Keratinocyte (primary cell): ENCODE measurements at regions not wholly inside any gene's neighbourhood (a gene's known extent, or its start where the extent isn't known, plus 50 kb on each side); places are given as distances from the start of the nearest gene placed in this dataset.

Source experiments
- DNase-seq: peaks from one replicate; pipeline ENCODE4 v3.0.0-alpha.2; 2011; ENCODE audit warnings: low read depth, missing footprints, low spot score
- FAIRE-seq: peaks from 2 replicates; lab custom pipeline; 2011; peaks lifted over from hg19 to GRCh38; lab: Jason Lieb, UNC
- H2AFZ ChIP-seq: 2 replicates; pipeline ENCODE4 v1.6.0; 2012; ENCODE audit warnings: low read length, control low read depth, inconsistent platforms; ENCODE audit not compliant: control insufficient read depth
- H3K27ac ChIP-seq: 2 replicates; pipeline ENCODE4 v1.5.1; 2011; ENCODE audit warnings: low read length; ENCODE audit not compliant: control insufficient read depth, insufficient read depth
- H3K27me3 ChIP-seq: 3 replicates; pipeline ENCODE4 v1.6.0; 2011; ENCODE audit warnings: low read length; ENCODE audit not compliant: control insufficient read depth, insufficient read depth; ENCODE audit errors: extremely low read depth
- H3K36me3 ChIP-seq, 2 experiments: 2 replicates in 1 of 2; 3 replicates in 1 of 2; pipeline ENCODE4 v1.5.1; 2011; ENCODE audit warnings: low read length in 2 of 2, mild to moderate bottlenecking in 1 of 2; ENCODE audit not compliant: control insufficient read depth in 2 of 2, insufficient read depth in 2 of 2; ENCODE audit errors: extremely low read depth in 1 of 2
- H3K4me1 ChIP-seq: 3 replicates; pipeline ENCODE4 v1.5.1; 2011; ENCODE audit warnings: low read length; ENCODE audit not compliant: control insufficient read depth, insufficient read depth; ENCODE audit errors: extremely low read depth
- H3K4me2 ChIP-seq: 3 replicates; pipeline ENCODE4 v1.6.0; 2011; ENCODE audit warnings: low read depth, low read length; ENCODE audit not compliant: control insufficient read depth, insufficient read depth; ENCODE audit errors: extremely low read depth
- H3K4me3 ChIP-seq, 3 experiments: fragments of 200-600 bp in 1 of 3; sonication (generic) in 1 of 3; 2 replicates in 2 of 3; 3 replicates in 1 of 3; pipeline ENCODE4 v1.5.1; 2011 to 2016; ENCODE audit warnings: low read length in 3 of 3, mild to moderate bottlenecking in 3 of 3, control low read depth in 2 of 3, inconsistent platforms in 1 of 3, low read depth in 1 of 3, mixed read lengths in 1 of 3, mixed run types in 1 of 3, moderate library complexity in 1 of 3; ENCODE audit not compliant: control insufficient read depth in 2 of 3, insufficient read depth in 2 of 3; ENCODE audit errors: extremely low read depth in 1 of 3
- H3K79me2 ChIP-seq: 2 replicates; pipeline ENCODE4 v1.6.0; 2012; ENCODE audit warnings: low read length; ENCODE audit not compliant: control insufficient read depth, insufficient read depth
- H3K9ac ChIP-seq: 3 replicates; pipeline ENCODE4 v1.6.0; 2011; ENCODE audit warnings: low read length; ENCODE audit not compliant: control insufficient read depth, insufficient read depth; ENCODE audit errors: extremely low read depth
- H3K9me1 ChIP-seq: 3 replicates; pipeline ENCODE4 v1.6.0; 2011; ENCODE audit warnings: low read length; ENCODE audit not compliant: control insufficient read depth, insufficient read depth; ENCODE audit errors: extremely low read depth
- H3K9me3 ChIP-seq: 2 replicates; pipeline ENCODE4 v1.5.1; 2012; ENCODE audit warnings: low read depth, low read length; ENCODE audit not compliant: control insufficient read depth
- H4K20me1 ChIP-seq: 3 replicates; pipeline ENCODE4 v1.6.0; 2011; ENCODE audit warnings: low read length; ENCODE audit not compliant: control insufficient read depth, insufficient read depth; ENCODE audit errors: extremely low read depth
- EZH2 ChIP-seq: IDR thresholded peaks from one replicate; pipeline ENCODE4 v1.6.1; 2012; ENCODE audit warnings: inconsistent platforms, mild to moderate bottlenecking, low read length, moderate library complexity
- dilution Hi-C: fragments of 300-500 bp; cut with MboI; formaldehyde crosslinking; loops from one replicate; pipeline ENCODE4 v1.7.0; 2020; ENCODE audit warnings: low sequenced_read_pairs; ENCODE audit not compliant: extremely low pct_ligation_motif_present
- TF ChIP-seq, protein P1 (sequence below), 3 experiments: IDR thresholded peaks in 1 of 3; conservative IDR thresholded peaks in 1 of 3; optimal IDR thresholded peaks in 1 of 3; 2 replicates in 2 of 3; 3 replicates in 1 of 3; pipeline versions ENCODE3 to v1.5.1; 2011; ENCODE audit warnings: low read length in 3 of 3, mild to moderate bottlenecking in 3 of 3, moderate library complexity in 2 of 3, control low read depth in 1 of 3, inconsistent platforms in 1 of 3; ENCODE audit not compliant: insufficient read depth in 2 of 3; ENCODE audit errors: extremely low read depth in 1 of 3

DNA sequence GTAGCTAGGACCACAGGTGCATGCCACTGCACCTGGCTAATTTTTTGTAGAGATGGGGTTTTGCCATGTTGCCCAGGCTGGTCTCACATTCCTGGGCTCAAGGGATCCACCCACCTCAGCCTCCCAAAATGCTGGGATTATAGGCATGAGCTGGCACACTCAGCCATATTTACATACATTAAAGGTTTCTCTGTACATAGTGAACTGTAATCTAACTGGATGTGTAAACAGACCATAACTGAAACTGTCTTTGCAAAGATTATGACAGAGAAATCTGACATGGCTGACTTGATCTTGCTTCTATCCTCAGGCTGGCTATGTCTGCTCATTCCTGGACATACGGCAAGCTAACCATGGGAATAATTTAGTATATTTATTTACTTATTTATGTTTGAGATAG is 139.2 kb upstream of the XPO1 start:
- Histone ChIP-seq H3K9me1 (no peaks in the 10 kb centered on the region), H3K4me1 (no peaks in the 10 kb centered on the region), H3K4me2 (no peak overlapping the region), H3K36me3 (no peaks in the 10 kb centered on the region), H3K4me3 (no peak overlapping the region), H2AFZ (no peak overlapping the region), H3K79me2 (no peaks in the 10 kb centered on the region), H3K9me3 (peaks cover 3% of the 10 kb centered on the region), H4K20me1 (no peaks in the 10 kb centered on the region), H3K9ac (no peak overlapping the region), H3K27ac (no peak overlapping the region), H3K27me3 (no peaks in the 10 kb centered on the region)
- FAIRE-seq: no peak
- TF ChIP-seq EZH2: no peak
- dilution Hi-C loops: no loop called here
- no peak for DNase-seq

DNA sequence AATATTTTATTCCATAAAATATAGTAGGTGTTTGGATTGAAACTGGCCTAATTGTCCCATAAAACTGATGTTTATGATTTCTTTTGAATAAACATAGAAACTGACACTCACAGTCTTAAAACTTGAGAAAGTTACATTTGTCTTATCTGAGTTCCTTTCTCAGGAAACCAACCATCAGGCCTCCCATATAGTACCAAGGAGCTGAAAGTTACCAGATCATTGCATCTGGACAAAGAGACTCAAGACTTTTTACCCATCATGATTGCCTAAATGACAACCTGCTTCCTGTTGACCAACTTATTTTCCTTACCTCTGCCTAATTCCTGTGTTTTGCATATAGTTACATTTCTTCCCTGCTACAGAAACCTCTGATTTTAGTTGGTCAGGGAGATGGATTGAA is 137.0 kb upstream of the XPO1 start:
- no peak overlapping the region for H3K4me2 ChIP-seq
- no peak overlapping the region for H3K9ac ChIP-seq
- peaks cover 3% of the 10 kb centered on the region for H3K9me3 ChIP-seq
- DNase-seq (no peak), FAIRE-seq (no peak)
- peaks cover 15% of the 10 kb centered on the region for H3K4me1 ChIP-seq
- H3K79me2 ChIP-seq: no peaks in the 10 kb centered on the region
- no peaks in the 10 kb centered on the region for H4K20me1 ChIP-seq
- dilution Hi-C loops: no loop called here
- no peak overlapping the region for H3K27ac ChIP-seq
- H3K27me3 ChIP-seq: no peaks in the 10 kb centered on the region
- H3K4me3 ChIP-seq: no peak overlapping the region
- no peak for TF ChIP-seq EZH2
- TF ChIP-seq, protein P1, sequence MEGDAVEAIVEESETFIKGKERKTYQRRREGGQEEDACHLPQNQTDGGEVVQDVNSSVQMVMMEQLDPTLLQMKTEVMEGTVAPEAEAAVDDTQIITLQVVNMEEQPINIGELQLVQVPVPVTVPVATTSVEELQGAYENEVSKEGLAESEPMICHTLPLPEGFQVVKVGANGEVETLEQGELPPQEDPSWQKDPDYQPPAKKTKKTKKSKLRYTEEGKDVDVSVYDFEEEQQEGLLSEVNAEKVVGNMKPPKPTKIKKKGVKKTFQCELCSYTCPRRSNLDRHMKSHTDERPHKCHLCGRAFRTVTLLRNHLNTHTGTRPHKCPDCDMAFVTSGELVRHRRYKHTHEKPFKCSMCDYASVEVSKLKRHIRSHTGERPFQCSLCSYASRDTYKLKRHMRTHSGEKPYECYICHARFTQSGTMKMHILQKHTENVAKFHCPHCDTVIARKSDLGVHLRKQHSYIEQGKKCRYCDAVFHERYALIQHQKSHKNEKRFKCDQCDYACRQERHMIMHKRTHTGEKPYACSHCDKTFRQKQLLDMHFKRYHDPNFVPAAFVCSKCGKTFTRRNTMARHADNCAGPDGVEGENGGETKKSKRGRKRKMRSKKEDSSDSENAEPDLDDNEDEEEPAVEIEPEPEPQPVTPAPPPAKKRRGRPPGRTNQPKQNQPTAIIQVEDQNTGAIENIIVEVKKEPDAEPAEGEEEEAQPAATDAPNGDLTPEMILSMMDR (optimal IDR thresholded peaks at IDR 0.05 in 1 of 3, IDR thresholded peaks at IDR 0.05 in 1 of 3, conservative IDR thresholded peaks at IDR 0.05 in 1 of 3; ENCODE audit: extremely low read depth in 1 of 3, insufficient read depth in 2 of 3, low read length in 3 of 3): no peak
- no peaks in the 10 kb centered on the region for H3K36me3 ChIP-seq
- H2AFZ ChIP-seq: no peak overlapping the region
- H3K9me1 ChIP-seq: no peaks in the 10 kb centered on the region
